GM23338 (cell line): ENCODE measurements at regions not wholly inside any gene's neighbourhood (a gene's known extent, or its start where the extent isn't known, plus 50 kb on each side); places are given as distances from the start of the nearest gene placed in this dataset.

Source experiments
- ATAC-seq: fragments of 200-7000 bp; cut with Tn5 transposase; 3 replicates; pipeline ENCODE4 v1.9.1; 2020
- DNase-seq: peaks from one replicate; pipeline ENCODE4 v3.0.0-alpha.2; 2015; ENCODE audit warnings: low spot score
- H2AFZ ChIP-seq: fragments of 200-600 bp; sonication (generic); 2 replicates; pipeline ENCODE4 v1.8.0; 2016; ENCODE audit warnings: antibody characterized with exemption, mild to moderate bottlenecking, moderate library complexity
- H3F3A ChIP-seq: fragments of 200-600 bp; sonication (generic); replicated peaks from 2 replicates; pipeline ENCODE4 v1.8.0; 2017; ENCODE audit warnings: antibody characterized with exemption, mixed run types, low read depth
- H3K27ac ChIP-seq: fragments of 200-600 bp; sonication (generic); 2 replicates; pipeline ENCODE4 v1.6.1; 2016; ENCODE audit warnings: low read depth
- H3K27me3 ChIP-seq: fragments of 200-600 bp; sonication (generic); 2 replicates; pipeline ENCODE4 v1.8.0; 2016; ENCODE audit warnings: mild to moderate bottlenecking, mixed run types, moderate library complexity; ENCODE audit not compliant: insufficient read depth
- H3K36me3 ChIP-seq: fragments of 200-600 bp; sonication (generic); 2 replicates; pipeline ENCODE4 v1.8.0; 2016; ENCODE audit warnings: mild to moderate bottlenecking; ENCODE audit not compliant: insufficient read depth
- H3K4me1 ChIP-seq: fragments of 200-600 bp; sonication (generic); 2 replicates; pipeline ENCODE4 v1.8.0; 2016; ENCODE audit warnings: mild to moderate bottlenecking, moderate library complexity; ENCODE audit not compliant: insufficient read depth
- H3K4me2 ChIP-seq: fragments of 200-600 bp; sonication (generic); 2 replicates; pipeline ENCODE4 v1.7.1; 2017; ENCODE audit warnings: mixed run types
- H3K4me3 ChIP-seq: fragments of 200-600 bp; sonication (generic); 2 replicates; pipeline ENCODE4 v1.6.1; 2016; ENCODE audit warnings: mixed run types
- H3K79me2 ChIP-seq: fragments of 200-600 bp; sonication (generic); replicated peaks from 2 replicates; pipeline ENCODE4 v1.8.0; 2017; ENCODE audit warnings: mild to moderate bottlenecking; ENCODE audit not compliant: insufficient read depth
- H3K9me2 ChIP-seq: fragments of 200-600 bp; sonication (generic); 2 replicates; pipeline ENCODE4 v1.8.0; 2017; ENCODE audit not compliant: insufficient read depth
- H4K20me1 ChIP-seq: fragments of 200-600 bp; sonication (generic); replicated peaks from 2 replicates; pipeline ENCODE4 v1.8.0; 2017; ENCODE audit warnings: mild to moderate bottlenecking; ENCODE audit not compliant: insufficient read depth
- H3K27ac Mint-ChIP-seq: 2 replicates; pipeline ENCODE4 v1.8.0; 2020; ENCODE audit warnings: inconsistent platforms, mild to moderate bottlenecking, moderate library complexity, mixed read lengths
- H3K27me3 Mint-ChIP-seq: 3 replicates; pipeline ENCODE4 v1.8.0; 2022; ENCODE audit warnings: low read depth, mild to moderate bottlenecking, moderate library complexity, mixed read lengths, inconsistent platforms; ENCODE audit not compliant: insufficient read depth, poor library complexity
- H3K36me3 Mint-ChIP-seq: 3 replicates; pipeline ENCODE4 v1.8.0; 2021; ENCODE audit warnings: low read depth, mild to moderate bottlenecking, inconsistent platforms, moderate library complexity, mixed read lengths
- H3K4me1 Mint-ChIP-seq: 3 replicates; pipeline ENCODE4 v1.8.0; 2020; ENCODE audit warnings: mild to moderate bottlenecking, inconsistent platforms, mixed read lengths
- H3K4me3 Mint-ChIP-seq: 3 replicates; pipeline ENCODE4 v1.8.0; 2021; ENCODE audit warnings: moderate library complexity, mild to moderate bottlenecking, inconsistent platforms, mixed read lengths
- H3K9me3 Mint-ChIP-seq: 3 replicates; pipeline ENCODE4 v1.8.0; 2020; ENCODE audit warnings: moderate library complexity, mild to moderate bottlenecking, inconsistent platforms, mixed read lengths
- CREB1 ChIP-seq: fragments of 250-450 bp; sonication (Bioruptor Pico); IDR thresholded peaks from 2 replicates; pipeline ENCODE4 v1.5.0; 2020; ENCODE audit warnings: low read depth, mild to moderate bottlenecking, moderate library complexity
- ETS1 ChIP-seq: IDR thresholded peaks from 2 replicates; pipeline ENCODE4 v1.6.1; 2016; ENCODE audit warnings: antibody characterized with exemption
- EZH2 ChIP-seq: fragments of 200-600 bp; sonication (generic); IDR thresholded peaks from one replicate; pipeline ENCODE4 v1.8.0; 2017; ENCODE audit warnings: antibody characterized with exemption, mild to moderate bottlenecking, low read depth; ENCODE audit not compliant: unreplicated experiment
- EZH2phosphoT487 ChIP-seq: fragments of 200-600 bp; sonication (generic); IDR thresholded peaks from one replicate; pipeline ENCODE4 v1.8.1; 2018; ENCODE audit warnings: antibody characterized with exemption; ENCODE audit not compliant: unreplicated experiment
- JUNB ChIP-seq: IDR thresholded peaks from one replicate; pipeline ENCODE4 v1.6.1; 2016; ENCODE audit warnings: antibody characterized with exemption; ENCODE audit not compliant: unreplicated experiment
- NANOG ChIP-seq: IDR thresholded peaks from 2 replicates; pipeline ENCODE4 v1.6.1; 2016; ENCODE audit warnings: antibody characterized with exemption, borderline replicate concordance
- STAT1 ChIP-seq: IDR thresholded peaks from one replicate; pipeline ENCODE4 v1.6.1; 2016; ENCODE audit warnings: antibody characterized with exemption; ENCODE audit not compliant: unreplicated experiment
- ZNF114 ChIP-seq: fragments of 250-450 bp; sonication (Bioruptor Pico); IDR thresholded peaks from 2 replicates; pipeline ENCODE4 v1.5.0; 2020; ENCODE audit warnings: mild to moderate bottlenecking, moderate library complexity
- ZNF462 ChIP-seq: fragments of 250-450 bp; sonication (Bioruptor Pico); IDR thresholded peaks from 2 replicates; pipeline ENCODE4 v1.5.0; 2020; ENCODE audit warnings: mild to moderate bottlenecking, moderate library complexity
- TF ChIP-seq, protein P1 (sequence below), 2 experiments: fragments of 200-600 bp in 1 of 2; sonication (generic) in 1 of 2; conservative IDR thresholded peaks; 2 replicates each; pipeline versions ENCODE4 v1.5.1 to v1.6.1; 2016 to 2017; ENCODE audit warnings: antibody characterized with exemption in 2 of 2, low read depth in 2 of 2, mild to moderate bottlenecking in 2 of 2, moderate library complexity in 1 of 2

DNA sequence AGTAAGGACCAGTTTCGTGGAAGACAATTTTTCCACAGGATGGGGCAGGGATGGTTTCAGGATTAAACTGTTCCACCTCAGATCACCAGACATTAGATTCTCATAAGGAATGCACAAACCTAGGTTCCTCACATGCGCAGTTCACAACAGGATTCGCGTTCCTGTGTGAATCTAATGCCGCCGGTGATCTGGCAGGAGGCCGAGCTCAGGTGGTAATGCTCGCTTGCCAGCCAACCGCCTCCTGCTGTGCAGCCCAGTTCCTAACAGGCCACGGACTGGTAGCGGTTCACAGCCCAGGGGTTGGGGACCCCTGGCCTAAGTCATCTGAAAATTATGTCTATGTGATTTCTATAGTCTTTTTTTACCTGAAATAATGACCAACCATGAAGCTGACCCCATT is 217.5 kb downstream of the TMEM200A start (continued):
- no peak for TF ChIP-seq ZNF462 (CRISPR knock-in tag)

DNA sequence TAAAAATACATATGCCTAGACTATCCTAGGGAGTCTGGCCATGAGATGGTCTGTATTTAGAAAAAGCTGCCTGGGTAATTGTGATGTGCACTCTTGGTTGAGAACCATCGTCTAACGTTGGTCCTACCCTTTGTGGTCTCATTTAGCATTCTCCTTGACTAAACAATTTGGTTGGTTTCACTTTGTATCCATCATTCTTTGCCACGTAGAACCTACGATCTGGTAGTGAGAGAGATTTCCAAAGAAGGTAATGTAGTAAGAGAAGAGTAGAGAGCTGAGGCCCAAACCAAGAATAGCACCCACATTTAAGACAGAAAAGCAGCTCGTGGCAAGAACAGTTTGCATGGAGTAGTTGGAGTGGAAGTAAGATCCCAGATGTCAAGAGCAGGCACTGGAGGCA is 219.8 kb downstream of the TMEM200A start:
- H2AFZ ChIP-seq, result no peak overlapping the region
- H3K9me3 Mint-ChIP-seq, result no peaks in the 10 kb centered on the region
- no peak overlapping the region for H3K27ac ChIP-seq
- H3K4me3 Mint-ChIP-seq, result no peak overlapping the region
- no peaks in the 10 kb centered on the region for H3K36me3 Mint-ChIP-seq
- no peak overlapping the region for H3K4me2 ChIP-seq
- H3K4me3 ChIP-seq, result no peak overlapping the region
- H3K4me1 ChIP-seq, result no peaks in the 10 kb centered on the region; the same call in 1 of the 2 replicates
- H3F3A ChIP-seq, result no peaks in the 10 kb centered on the region
- no peaks in the 10 kb centered on the region for H3K9me2 ChIP-seq
- no peaks in the 10 kb centered on the region for H3K36me3 ChIP-seq
- DNase-seq (no peak), ATAC-seq (no peak)
- no peaks in the 10 kb centered on the region for H4K20me1 ChIP-seq
- H3K27me3 ChIP-seq, result no peaks in the 10 kb centered on the region
- H3K27me3 Mint-ChIP-seq, result no peaks in the 10 kb centered on the region
- H3K4me1 Mint-ChIP-seq, result no peaks in the 10 kb centered on the region
- H3K27ac Mint-ChIP-seq, result no peak overlapping the region
- no peaks in the 10 kb centered on the region for H3K79me2 ChIP-seq
- no peak for TF ChIP-seq NANOG
- TF ChIP-seq STAT1, result no peak
- no peak for TF ChIP-seq ZNF114 (CRISPR knock-in tag)
- TF ChIP-seq ETS1, result no peak
- TF ChIP-seq, protein P1, sequence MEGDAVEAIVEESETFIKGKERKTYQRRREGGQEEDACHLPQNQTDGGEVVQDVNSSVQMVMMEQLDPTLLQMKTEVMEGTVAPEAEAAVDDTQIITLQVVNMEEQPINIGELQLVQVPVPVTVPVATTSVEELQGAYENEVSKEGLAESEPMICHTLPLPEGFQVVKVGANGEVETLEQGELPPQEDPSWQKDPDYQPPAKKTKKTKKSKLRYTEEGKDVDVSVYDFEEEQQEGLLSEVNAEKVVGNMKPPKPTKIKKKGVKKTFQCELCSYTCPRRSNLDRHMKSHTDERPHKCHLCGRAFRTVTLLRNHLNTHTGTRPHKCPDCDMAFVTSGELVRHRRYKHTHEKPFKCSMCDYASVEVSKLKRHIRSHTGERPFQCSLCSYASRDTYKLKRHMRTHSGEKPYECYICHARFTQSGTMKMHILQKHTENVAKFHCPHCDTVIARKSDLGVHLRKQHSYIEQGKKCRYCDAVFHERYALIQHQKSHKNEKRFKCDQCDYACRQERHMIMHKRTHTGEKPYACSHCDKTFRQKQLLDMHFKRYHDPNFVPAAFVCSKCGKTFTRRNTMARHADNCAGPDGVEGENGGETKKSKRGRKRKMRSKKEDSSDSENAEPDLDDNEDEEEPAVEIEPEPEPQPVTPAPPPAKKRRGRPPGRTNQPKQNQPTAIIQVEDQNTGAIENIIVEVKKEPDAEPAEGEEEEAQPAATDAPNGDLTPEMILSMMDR (conservative IDR thresholded peaks at IDR 0.05; ENCODE audit: low read depth in 2 of 2), result no peak
- no peak for TF ChIP-seq EZH2phosphoT487
- TF ChIP-seq EZH2, result no peak
- no peak for TF ChIP-seq CREB1 (CRISPR knock-in tag)
- no peak for TF ChIP-seq JUNB
